CD4-positive, alpha-beta T cell (primary cell): ENCODE measurements at regions not wholly inside any gene's neighbourhood (a gene's known extent, or its start where the extent isn't known, plus 50 kb on each side); places are given as distances from the start of the nearest gene placed in this dataset.

ENCODE experiments used
- ATAC-seq: fragments of 200-7000 bp; cut with Tn5 transposase; one replicate; pipeline ENCODE4 v1.10.0; 2022; ENCODE audit warnings: mild to moderate bottlenecking; ENCODE audit not compliant: poor library complexity
- CTCF ChIA-PET: fragments of 350-600 bp; sonication (Branson Sonifier 250); formaldehyde crosslinking; loops from one replicate; lab custom pipeline; 2021; ENCODE audit warnings: antibody characterized with exemption, inconsistent platforms; lab: Charles Lee
- POLR2A ChIA-PET: fragments of 350-600 bp; sonication (Branson Sonifier 250); formaldehyde crosslinking; loops from one replicate; lab custom pipeline; 2021; ENCODE audit warnings: antibody characterized with exemption, inconsistent platforms; lab: Charles Lee
- DNase-seq, 14 experiments: peaks; one replicate each; pipeline ENCODE4 v3.0.0-alpha.2; 2013 to 2020; ENCODE audit warnings: mixed read lengths in 2 of 14
- H3K27ac ChIP-seq, 2 donors: one replicate each; pipeline versions ENCODE4 v1.5.1 to v1.7.0; 2013; ENCODE audit warnings: low read length in 2 of 2, low read depth in 1 of 2, mild to moderate bottlenecking in 1 of 2
- H3K27me3 ChIP-seq, 2 experiments: 1 replicate in 1 of 2; 2 replicates in 1 of 2; pipeline versions ENCODE4 v1.6.1 to v1.7.0; 2013; ENCODE audit warnings: low read length in 2 of 2, control low read depth in 1 of 2, mild to moderate bottlenecking in 1 of 2, moderate library complexity in 1 of 2; ENCODE audit not compliant: insufficient read depth in 2 of 2, control insufficient read depth in 1 of 2
- H3K36me3 ChIP-seq: one replicate; pipeline ENCODE4 v1.6.1; 2013; ENCODE audit warnings: low read length, control low read depth; ENCODE audit not compliant: insufficient read depth
- H3K4me1 ChIP-seq: one replicate; pipeline ENCODE4 v1.6.1; 2013; ENCODE audit warnings: low read length, control low read depth; ENCODE audit not compliant: insufficient read depth
- H3K4me3 ChIP-seq: one replicate; pipeline ENCODE4 v1.5.1; 2013; ENCODE audit warnings: mild to moderate bottlenecking, low read length, moderate library complexity
- H3K9me3 ChIP-seq, 2 experiments: 1 replicate in 1 of 2; 2 replicates in 1 of 2; pipeline versions ENCODE4 v1.6.1 to v1.7.0; 2013; ENCODE audit warnings: low read length in 2 of 2, mild to moderate bottlenecking in 2 of 2, control low read depth in 1 of 2, moderate library complexity in 1 of 2; ENCODE audit not compliant: control insufficient read depth in 1 of 2, insufficient read depth in 1 of 2
- H3K27ac Mint-ChIP-seq: one replicate; pipeline ENCODE4 v1.8.0; 2020; ENCODE audit warnings: mixed read lengths
- H3K27me3 Mint-ChIP-seq: one replicate; pipeline ENCODE4 v1.8.0; 2021; ENCODE audit warnings: mixed read lengths
- H3K36me3 Mint-ChIP-seq: one replicate; pipeline ENCODE4 v1.8.0; 2021; ENCODE audit warnings: low read depth, mixed read lengths
- H3K4me1 Mint-ChIP-seq: one replicate; pipeline ENCODE4 v1.8.0; 2021; ENCODE audit warnings: low read depth, mixed read lengths
- H3K4me3 Mint-ChIP-seq: one replicate; pipeline ENCODE4 v1.8.0; 2020; ENCODE audit warnings: mild to moderate bottlenecking, mixed read lengths
- H3K9me3 Mint-ChIP-seq: one replicate; pipeline ENCODE4 v1.8.0; 2020; ENCODE audit warnings: mixed read lengths
- intact Hi-C, 2 experiments: fragments of 100-400 bp; cut with DNase I in 1 of 2; cut with micrococcal nuclease in 1 of 2; formaldehyde crosslinking; loops; one replicate each; pipeline versions ENCODE4 v1.15.1 to v1.9.0; 2023 to 2025; cut with DNase I, micrococcal nuclease
- TF ChIP-seq, protein P1 (sequence below): fragments of 200-600 bp; IDR thresholded peaks from one replicate; pipeline ENCODE4 v1.8.0; 2022; ENCODE audit warnings: antibody characterized with exemption, mild to moderate bottlenecking

DNA sequence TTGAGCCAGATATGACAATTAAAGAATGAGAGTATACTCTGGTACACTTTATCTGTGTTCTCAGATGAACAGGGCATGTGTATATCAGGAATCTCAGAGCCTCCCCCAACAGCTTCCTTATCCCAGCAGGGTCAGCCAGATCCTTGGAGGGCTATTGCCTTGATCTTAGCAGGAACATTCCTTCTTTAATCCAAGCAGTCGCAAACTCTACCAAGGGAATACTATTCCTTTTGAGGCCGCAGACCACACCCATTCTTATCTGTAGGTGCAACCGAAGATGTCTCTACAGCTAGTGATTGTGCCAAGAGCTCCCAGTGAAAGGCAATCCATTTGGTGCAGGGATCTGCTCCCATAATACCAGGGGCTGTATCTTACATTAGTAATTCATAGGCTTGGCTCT is 118.3 kb upstream of the DOK6 start:
- Mint-ChIP-seq H3K27me3 (no peaks in the 10 kb centered on the region), H3K4me1 (no peaks in the 10 kb centered on the region), H3K9me3 (no peaks in the 10 kb centered on the region), H3K27ac (no peak overlapping the region), H3K4me3 (no peak overlapping the region), H3K36me3 (no peaks in the 10 kb centered on the region)
- H3K4me3 ChIP-seq: no peak overlapping the region
- DNase-seq (no peak), ATAC-seq (no peak)
- H3K27ac ChIP-seq: no peak overlapping the region
- TF ChIP-seq, protein P1, sequence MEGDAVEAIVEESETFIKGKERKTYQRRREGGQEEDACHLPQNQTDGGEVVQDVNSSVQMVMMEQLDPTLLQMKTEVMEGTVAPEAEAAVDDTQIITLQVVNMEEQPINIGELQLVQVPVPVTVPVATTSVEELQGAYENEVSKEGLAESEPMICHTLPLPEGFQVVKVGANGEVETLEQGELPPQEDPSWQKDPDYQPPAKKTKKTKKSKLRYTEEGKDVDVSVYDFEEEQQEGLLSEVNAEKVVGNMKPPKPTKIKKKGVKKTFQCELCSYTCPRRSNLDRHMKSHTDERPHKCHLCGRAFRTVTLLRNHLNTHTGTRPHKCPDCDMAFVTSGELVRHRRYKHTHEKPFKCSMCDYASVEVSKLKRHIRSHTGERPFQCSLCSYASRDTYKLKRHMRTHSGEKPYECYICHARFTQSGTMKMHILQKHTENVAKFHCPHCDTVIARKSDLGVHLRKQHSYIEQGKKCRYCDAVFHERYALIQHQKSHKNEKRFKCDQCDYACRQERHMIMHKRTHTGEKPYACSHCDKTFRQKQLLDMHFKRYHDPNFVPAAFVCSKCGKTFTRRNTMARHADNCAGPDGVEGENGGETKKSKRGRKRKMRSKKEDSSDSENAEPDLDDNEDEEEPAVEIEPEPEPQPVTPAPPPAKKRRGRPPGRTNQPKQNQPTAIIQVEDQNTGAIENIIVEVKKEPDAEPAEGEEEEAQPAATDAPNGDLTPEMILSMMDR: no peak
- H3K4me1 ChIP-seq: no peaks in the 10 kb centered on the region
- H3K36me3 ChIP-seq: no peaks in the 10 kb centered on the region
- intact Hi-C loops: no loop called here
- H3K27me3 ChIP-seq: no peaks in the 10 kb centered on the region
- POLR2A ChIA-PET: no interaction called here
- no peaks in the 10 kb centered on the region for H3K9me3 ChIP-seq
- CTCF ChIA-PET: no interaction called here

DNA sequence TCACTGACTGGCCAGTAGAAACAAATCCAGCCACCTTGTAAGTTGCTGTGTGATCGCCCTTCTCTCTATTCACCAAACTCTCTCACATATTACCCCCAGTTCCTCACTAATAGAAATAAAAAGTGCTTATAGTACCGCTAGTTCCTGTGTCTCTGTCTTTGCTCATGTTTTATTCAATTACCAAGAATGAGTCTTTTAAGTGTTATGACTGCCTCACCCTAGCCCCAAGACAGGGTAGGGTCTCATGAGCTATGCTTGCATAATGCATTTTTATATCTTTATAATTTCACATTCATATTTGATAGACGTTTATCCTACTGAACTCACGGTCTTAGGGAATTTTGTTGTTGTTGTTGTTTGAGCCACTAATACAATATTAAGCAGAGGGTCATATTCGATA is 109.6 kb upstream of the DOK6 start:
- ChIA-PET POLR2A (no interaction called here), CTCF (no interaction called here)
- DNase-seq: no peak
- intact Hi-C loops: no loop called here
- no peaks in the 10 kb centered on the region for H3K9me3 Mint-ChIP-seq
- no peaks in the 10 kb centered on the region for H3K4me1 Mint-ChIP-seq
- Histone ChIP-seq H3K27me3 (no peaks in the 10 kb centered on the region), H3K9me3 (no peaks in the 10 kb centered on the region), H3K36me3 (no peaks in the 10 kb centered on the region), H3K4me1 (no peaks in the 10 kb centered on the region), H3K4me3 (no peak overlapping the region), H3K27ac (no peak overlapping the region)
- no peaks in the 10 kb centered on the region for H3K36me3 Mint-ChIP-seq
- H3K27ac Mint-ChIP-seq: no peak overlapping the region
- H3K4me3 Mint-ChIP-seq: no peak overlapping the region
- no peak for ATAC-seq
- TF ChIP-seq, protein P1: no peak
- H3K27me3 Mint-ChIP-seq: peaks cover 3% of the 10 kb centered on the region

DNA sequence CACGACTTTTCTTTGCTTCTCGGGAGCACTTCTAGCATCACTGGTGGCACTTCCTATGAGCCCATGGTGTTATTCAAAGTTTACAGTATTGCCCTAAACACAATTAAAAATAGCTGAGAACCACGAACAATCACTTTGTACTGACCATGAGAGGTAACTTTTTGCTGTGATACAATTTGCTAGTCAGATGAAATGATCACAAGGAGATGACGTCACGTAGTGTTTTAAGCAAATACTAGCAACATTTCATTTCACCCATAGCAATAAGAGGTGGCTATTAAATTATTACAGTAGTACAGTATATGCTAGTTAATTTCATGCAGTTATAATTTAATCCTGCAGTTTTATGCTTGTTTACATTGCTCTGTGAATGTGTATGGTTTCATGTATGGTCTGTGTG is 108.9 kb upstream of the DOK6 start:
- Mint-ChIP-seq H3K4me3 (no peak overlapping the region), H3K9me3 (no peaks in the 10 kb centered on the region), H3K27ac (no peak overlapping the region), H3K36me3 (no peaks in the 10 kb centered on the region), H3K27me3 (peaks cover 3% of the 10 kb centered on the region), H3K4me1 (no peaks in the 10 kb centered on the region)
- DNase-seq (no peak), ATAC-seq (no peak)
- intact Hi-C loops: no loop called here
- CTCF ChIA-PET: no interaction called here
- POLR2A ChIA-PET: no interaction called here
- H3K4me3 ChIP-seq: no peak overlapping the region
- H3K36me3 ChIP-seq: no peaks in the 10 kb centered on the region
- no peaks in the 10 kb centered on the region for H3K9me3 ChIP-seq
- TF ChIP-seq, protein P1: no peak
- H3K27ac ChIP-seq: no peak overlapping the region
- no peaks in the 10 kb centered on the region for H3K27me3 ChIP-seq
- no peaks in the 10 kb centered on the region for H3K4me1 ChIP-seq
